ENCODE measurements at regions not wholly inside any gene's neighbourhood (a gene's known extent, or its start where the extent isn't known, plus 50 kb on each side); places are given as distances from the start of the nearest gene placed in this dataset.
"Not testable (repeated sequence)": the region's sequence is repeated elsewhere in the genome, so short reads cannot be mapped to it uniquely, and the experiment has no call there.

DNA sequence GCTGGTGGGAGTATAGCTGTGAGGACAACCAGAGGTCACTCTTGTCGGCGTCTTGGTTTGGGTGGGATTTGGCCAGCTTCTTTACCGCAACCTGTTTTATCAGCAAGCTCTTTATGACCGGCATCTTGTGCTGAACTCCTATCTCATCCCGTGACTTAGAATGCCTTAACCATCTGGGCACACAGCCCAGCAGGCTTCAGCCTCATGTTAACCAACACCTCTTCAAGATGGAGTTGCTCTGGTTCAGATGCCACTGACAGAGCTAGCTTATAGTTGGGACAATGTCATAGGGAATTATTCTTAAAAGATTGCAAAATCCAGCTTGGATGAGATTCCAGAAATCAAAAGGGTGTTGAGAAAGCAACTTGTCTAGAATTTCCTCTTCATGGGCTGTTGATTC lies 377.1 kb upstream of the AMELY start:
- no peak overlapping the region for H3K9ac ChIP-seq (ENCODE audit: low read length)
- TF ChIP-seq EZH2 (IDR thresholded peaks at IDR 0.05; ENCODE audit: borderline replicate concordance, insufficient read depth, low read length, poor library complexity, severe bottlenecking) (no peak), MXI1 (conservative IDR thresholded peaks at IDR 0.05; ENCODE audit: poor library complexity, severe bottlenecking) (no peak), RAD21 (conservative IDR thresholded peaks at IDR 0.05) (no peak)
- H3K27me3 ChIP-seq (ENCODE audit: insufficient read depth, low read depth, low read length): no peaks in the 10 kb centered on the region
- no peak overlapping the region for H3K4me3 ChIP-seq (ENCODE audit: low read length)
- no peaks in the 10 kb centered on the region for H3K9me2 ChIP-seq (ENCODE audit: insufficient read depth, low read length)
- no peak overlapping the region for H3K4me2 ChIP-seq (ENCODE audit: low read length)
- H3K27ac ChIP-seq (ENCODE audit: low read length): no peak overlapping the region
- H3K9me3 ChIP-seq (ENCODE audit: low read length): no peaks in the 10 kb centered on the region
- H2AFZ ChIP-seq (ENCODE audit: low read depth, low read length): no peak overlapping the region
- no peaks in the 10 kb centered on the region for H3K79me2 ChIP-seq (replicated peaks; ENCODE audit: insufficient read depth, low read length)
- H3K36me3 ChIP-seq (ENCODE audit: insufficient read depth, low read length): no peaks in the 10 kb centered on the region
- no peaks in the 10 kb centered on the region for H3F3A ChIP-seq (ENCODE audit: insufficient read depth, low read length, poor library complexity, severe bottlenecking)
- H4K20me1 ChIP-seq (ENCODE audit: insufficient read depth): no peaks in the 10 kb centered on the region

GRCh38 chrY:7287963-7288362 lies 376.4 kb upstream of the AMELY start:
- not testable (repeated sequence) for H3K36me3 ChIP-seq (ENCODE audit: insufficient read depth, low read length); H3K9ac ChIP-seq (ENCODE audit: low read length); H3K27me3 ChIP-seq (ENCODE audit: insufficient read depth, low read depth, low read length); H4K20me1 ChIP-seq (ENCODE audit: insufficient read depth); H3K4me3 ChIP-seq (ENCODE audit: low read length); H3K9me2 ChIP-seq (ENCODE audit: insufficient read depth, low read length); H3K27ac ChIP-seq (ENCODE audit: low read length); H3F3A ChIP-seq (ENCODE audit: insufficient read depth, low read length, poor library complexity, severe bottlenecking); H2AFZ ChIP-seq (ENCODE audit: low read depth, low read length); H3K9me3 ChIP-seq (ENCODE audit: low read length); H3K4me2 ChIP-seq (ENCODE audit: low read length); H3K79me2 ChIP-seq (replicated peaks; ENCODE audit: insufficient read depth, low read length)

DNA sequence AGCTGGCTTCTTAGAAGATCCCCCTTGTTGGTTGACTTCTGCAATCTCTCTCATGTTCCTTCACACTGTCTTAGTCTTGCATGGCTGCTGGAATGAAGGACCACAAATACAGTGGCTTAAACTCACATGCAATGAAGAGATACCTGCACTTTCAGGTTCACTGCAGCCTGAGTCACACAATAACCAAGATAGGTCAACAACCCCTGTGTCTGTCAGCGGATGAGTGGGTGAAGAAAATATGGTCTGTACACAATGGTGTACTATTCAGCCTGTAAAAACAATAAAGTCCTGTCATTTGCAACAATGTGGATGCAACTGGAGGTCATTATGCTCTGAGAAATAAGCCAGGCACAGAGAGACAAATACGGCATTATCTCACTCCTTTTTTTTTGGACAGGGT lies 373.8 kb upstream of the AMELY start:
- H3K27ac ChIP-seq (ENCODE audit: low read length): no peak overlapping the region
- TF ChIP-seq EP300 (conservative IDR thresholded peaks at IDR 0.05; ENCODE audit: poor library complexity, severe bottlenecking): no peak
- no peak for TF ChIP-seq EZH2 (IDR thresholded peaks at IDR 0.05; ENCODE audit: borderline replicate concordance, insufficient read depth, low read length, poor library complexity, severe bottlenecking)
- no peak for TF ChIP-seq MXI1 (conservative IDR thresholded peaks at IDR 0.05; ENCODE audit: poor library complexity, severe bottlenecking)
- TF ChIP-seq RAD21 (conservative IDR thresholded peaks at IDR 0.05): no peak
- TF ChIP-seq SMC3 (conservative IDR thresholded peaks at IDR 0.05; ENCODE audit: poor library complexity): no peak
- H3K9ac ChIP-seq (ENCODE audit: low read length): no peak overlapping the region
- H3K36me3 ChIP-seq (ENCODE audit: insufficient read depth, low read length): no peaks in the 10 kb centered on the region
- H4K20me1 ChIP-seq (ENCODE audit: insufficient read depth): no peaks in the 10 kb centered on the region
- H3K9me2 ChIP-seq (ENCODE audit: insufficient read depth, low read length): no peaks in the 10 kb centered on the region
- no peaks in the 10 kb centered on the region for H3K79me2 ChIP-seq (replicated peaks; ENCODE audit: insufficient read depth, low read length)
- H3F3A ChIP-seq (ENCODE audit: insufficient read depth, low read length, poor library complexity, severe bottlenecking): no peaks in the 10 kb centered on the region
- no peak overlapping the region for H2AFZ ChIP-seq (ENCODE audit: low read depth, low read length)
- no peaks in the 10 kb centered on the region for H3K27me3 ChIP-seq (ENCODE audit: insufficient read depth, low read depth, low read length)
- no peak overlapping the region for H3K4me3 ChIP-seq (ENCODE audit: low read length)
- no peak overlapping the region for H3K4me2 ChIP-seq (ENCODE audit: low read length)
- no peaks in the 10 kb centered on the region for H3K9me3 ChIP-seq (ENCODE audit: low read length)

GRCh38 chrY:7283001-7283400 lies 371.4 kb upstream of the AMELY start:
- Histone ChIP-seq H2AFZ (ENCODE audit: low read depth, low read length) (no peak overlapping the region), H3K4me2 (ENCODE audit: low read length) (no peak overlapping the region), H4K20me1 (ENCODE audit: insufficient read depth) (no peaks in the 10 kb centered on the region), H3K9me3 (ENCODE audit: low read length) (no peaks in the 10 kb centered on the region), H3K9me2 (ENCODE audit: insufficient read depth, low read length) (no peaks in the 10 kb centered on the region), H3K79me2 (replicated peaks; ENCODE audit: insufficient read depth, low read length) (peaks cover 4% of the 10 kb centered on the region), H3K9ac (ENCODE audit: low read length) (no peak overlapping the region), H3K4me3 (ENCODE audit: low read length) (no peak overlapping the region), H3K27me3 (ENCODE audit: insufficient read depth, low read depth, low read length) (no peaks in the 10 kb centered on the region), H3K27ac (ENCODE audit: low read length) (no peak overlapping the region), H3K36me3 (ENCODE audit: insufficient read depth, low read length) (no peaks in the 10 kb centered on the region), H3F3A (ENCODE audit: insufficient read depth, low read length, poor library complexity, severe bottlenecking) (no peaks in the 10 kb centered on the region)
- no peak for TF ChIP-seq EZH2 (IDR thresholded peaks at IDR 0.05; ENCODE audit: borderline replicate concordance, insufficient read depth, low read length, poor library complexity, severe bottlenecking)
- TF ChIP-seq SMC3 (conservative IDR thresholded peaks at IDR 0.05; ENCODE audit: poor library complexity): no peak
- TF ChIP-seq, protein P1, sequence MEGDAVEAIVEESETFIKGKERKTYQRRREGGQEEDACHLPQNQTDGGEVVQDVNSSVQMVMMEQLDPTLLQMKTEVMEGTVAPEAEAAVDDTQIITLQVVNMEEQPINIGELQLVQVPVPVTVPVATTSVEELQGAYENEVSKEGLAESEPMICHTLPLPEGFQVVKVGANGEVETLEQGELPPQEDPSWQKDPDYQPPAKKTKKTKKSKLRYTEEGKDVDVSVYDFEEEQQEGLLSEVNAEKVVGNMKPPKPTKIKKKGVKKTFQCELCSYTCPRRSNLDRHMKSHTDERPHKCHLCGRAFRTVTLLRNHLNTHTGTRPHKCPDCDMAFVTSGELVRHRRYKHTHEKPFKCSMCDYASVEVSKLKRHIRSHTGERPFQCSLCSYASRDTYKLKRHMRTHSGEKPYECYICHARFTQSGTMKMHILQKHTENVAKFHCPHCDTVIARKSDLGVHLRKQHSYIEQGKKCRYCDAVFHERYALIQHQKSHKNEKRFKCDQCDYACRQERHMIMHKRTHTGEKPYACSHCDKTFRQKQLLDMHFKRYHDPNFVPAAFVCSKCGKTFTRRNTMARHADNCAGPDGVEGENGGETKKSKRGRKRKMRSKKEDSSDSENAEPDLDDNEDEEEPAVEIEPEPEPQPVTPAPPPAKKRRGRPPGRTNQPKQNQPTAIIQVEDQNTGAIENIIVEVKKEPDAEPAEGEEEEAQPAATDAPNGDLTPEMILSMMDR (IDR thresholded peaks at IDR 0.05; ENCODE audit: poor library complexity, severe bottlenecking): no peak
- no peak for TF ChIP-seq TAF1 (IDR thresholded peaks at IDR 0.05; ENCODE audit: low read depth)
- no peak for TF ChIP-seq RAD21 (conservative IDR thresholded peaks at IDR 0.05)
- TF ChIP-seq POLR2AphosphoS5 (IDR thresholded peaks at IDR 0.05): no peak
- TF ChIP-seq MXI1 (conservative IDR thresholded peaks at IDR 0.05; ENCODE audit: poor library complexity, severe bottlenecking): no peak
- TF ChIP-seq, protein P2, sequence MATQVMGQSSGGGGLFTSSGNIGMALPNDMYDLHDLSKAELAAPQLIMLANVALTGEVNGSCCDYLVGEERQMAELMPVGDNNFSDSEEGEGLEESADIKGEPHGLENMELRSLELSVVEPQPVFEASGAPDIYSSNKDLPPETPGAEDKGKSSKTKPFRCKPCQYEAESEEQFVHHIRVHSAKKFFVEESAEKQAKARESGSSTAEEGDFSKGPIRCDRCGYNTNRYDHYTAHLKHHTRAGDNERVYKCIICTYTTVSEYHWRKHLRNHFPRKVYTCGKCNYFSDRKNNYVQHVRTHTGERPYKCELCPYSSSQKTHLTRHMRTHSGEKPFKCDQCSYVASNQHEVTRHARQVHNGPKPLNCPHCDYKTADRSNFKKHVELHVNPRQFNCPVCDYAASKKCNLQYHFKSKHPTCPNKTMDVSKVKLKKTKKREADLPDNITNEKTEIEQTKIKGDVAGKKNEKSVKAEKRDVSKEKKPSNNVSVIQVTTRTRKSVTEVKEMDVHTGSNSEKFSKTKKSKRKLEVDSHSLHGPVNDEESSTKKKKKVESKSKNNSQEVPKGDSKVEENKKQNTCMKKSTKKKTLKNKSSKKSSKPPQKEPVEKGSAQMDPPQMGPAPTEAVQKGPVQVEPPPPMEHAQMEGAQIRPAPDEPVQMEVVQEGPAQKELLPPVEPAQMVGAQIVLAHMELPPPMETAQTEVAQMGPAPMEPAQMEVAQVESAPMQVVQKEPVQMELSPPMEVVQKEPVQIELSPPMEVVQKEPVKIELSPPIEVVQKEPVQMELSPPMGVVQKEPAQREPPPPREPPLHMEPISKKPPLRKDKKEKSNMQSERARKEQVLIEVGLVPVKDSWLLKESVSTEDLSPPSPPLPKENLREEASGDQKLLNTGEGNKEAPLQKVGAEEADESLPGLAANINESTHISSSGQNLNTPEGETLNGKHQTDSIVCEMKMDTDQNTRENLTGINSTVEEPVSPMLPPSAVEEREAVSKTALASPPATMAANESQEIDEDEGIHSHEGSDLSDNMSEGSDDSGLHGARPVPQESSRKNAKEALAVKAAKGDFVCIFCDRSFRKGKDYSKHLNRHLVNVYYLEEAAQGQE (IDR thresholded peaks at IDR 0.05; ENCODE audit: borderline replicate concordance): no peak
- TF ChIP-seq EP300 (conservative IDR thresholded peaks at IDR 0.05; ENCODE audit: poor library complexity, severe bottlenecking): no peak
